Testis (tissue), 2 donors: ENCODE measurements at regions not wholly inside any gene's neighbourhood (a gene's known extent, or its start where the extent isn't known, plus 50 kb on each side); places are given as distances from the start of the nearest gene placed in this dataset.

Experiments
- POLR2A ChIP-seq: fragments of 450-650 bp; IDR thresholded peaks from one replicate; pipeline ENCODE4 v1.6.1; 2017; ENCODE audit warnings: antibody characterized with exemption, mild to moderate bottlenecking, moderate library complexity
- TF ChIP-seq, protein P1 (sequence below), 3 experiments: fragments of 450-650 bp in 2 of 3; fragments of 200-600 bp in 1 of 3; sonication (generic) in 1 of 3; IDR thresholded peaks; one replicate each; pipeline ENCODE4 v1.5.1; 2016 to 2019; ENCODE audit warnings: antibody characterized with exemption in 3 of 3, mild to moderate bottlenecking in 2 of 3, moderate library complexity in 1 of 3

DNA sequence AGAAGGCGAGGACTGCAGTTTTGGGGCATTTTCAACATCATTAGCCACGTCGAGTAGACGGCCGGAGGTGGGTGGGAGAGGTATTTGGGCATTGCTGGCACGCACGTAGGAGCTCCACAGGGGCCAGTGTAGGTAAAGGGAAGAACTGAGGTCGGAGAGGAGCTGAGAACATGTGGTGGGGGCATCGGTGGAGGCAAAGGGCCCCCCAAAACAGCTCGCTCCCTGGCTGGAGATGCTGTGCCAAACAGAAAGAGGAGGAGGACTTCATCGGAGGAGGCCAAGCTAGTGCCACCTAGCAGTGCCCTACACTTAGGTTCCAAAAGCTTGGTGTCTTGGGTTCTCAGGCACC lies 52.0 kb upstream of the PPP2R5C start:
- TF ChIP-seq, protein P1, sequence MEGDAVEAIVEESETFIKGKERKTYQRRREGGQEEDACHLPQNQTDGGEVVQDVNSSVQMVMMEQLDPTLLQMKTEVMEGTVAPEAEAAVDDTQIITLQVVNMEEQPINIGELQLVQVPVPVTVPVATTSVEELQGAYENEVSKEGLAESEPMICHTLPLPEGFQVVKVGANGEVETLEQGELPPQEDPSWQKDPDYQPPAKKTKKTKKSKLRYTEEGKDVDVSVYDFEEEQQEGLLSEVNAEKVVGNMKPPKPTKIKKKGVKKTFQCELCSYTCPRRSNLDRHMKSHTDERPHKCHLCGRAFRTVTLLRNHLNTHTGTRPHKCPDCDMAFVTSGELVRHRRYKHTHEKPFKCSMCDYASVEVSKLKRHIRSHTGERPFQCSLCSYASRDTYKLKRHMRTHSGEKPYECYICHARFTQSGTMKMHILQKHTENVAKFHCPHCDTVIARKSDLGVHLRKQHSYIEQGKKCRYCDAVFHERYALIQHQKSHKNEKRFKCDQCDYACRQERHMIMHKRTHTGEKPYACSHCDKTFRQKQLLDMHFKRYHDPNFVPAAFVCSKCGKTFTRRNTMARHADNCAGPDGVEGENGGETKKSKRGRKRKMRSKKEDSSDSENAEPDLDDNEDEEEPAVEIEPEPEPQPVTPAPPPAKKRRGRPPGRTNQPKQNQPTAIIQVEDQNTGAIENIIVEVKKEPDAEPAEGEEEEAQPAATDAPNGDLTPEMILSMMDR (IDR thresholded peaks at IDR 0.05) = no peak
- no peak for TF ChIP-seq POLR2A
